ENCODE measurements at regions not wholly inside any gene's neighbourhood (a gene's known extent, or its start where the extent isn't known, plus 50 kb on each side); places are given as distances from the start of the nearest gene placed in this dataset.

DNA sequence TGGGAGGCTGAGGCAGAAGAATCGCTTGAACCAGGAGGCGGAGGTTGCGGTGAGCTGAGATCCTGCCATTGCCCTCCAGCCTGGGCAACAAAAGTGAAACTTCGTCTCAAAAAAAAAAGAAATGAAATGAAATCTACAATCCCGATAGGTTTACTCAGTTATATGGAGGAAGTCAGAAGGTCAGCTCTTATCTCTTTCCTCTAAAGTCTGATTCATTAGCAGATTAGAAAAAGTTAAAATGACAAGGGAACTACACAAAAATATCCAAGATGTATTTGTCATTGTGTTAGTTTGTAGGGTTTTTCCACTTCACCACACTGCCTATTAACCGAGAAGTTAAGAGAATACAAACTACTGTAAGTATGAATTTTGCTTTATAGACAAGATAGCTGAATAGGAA, 420.6 kb downstream of the SHQ1 start:
- DNase-seq = no peak

DNA sequence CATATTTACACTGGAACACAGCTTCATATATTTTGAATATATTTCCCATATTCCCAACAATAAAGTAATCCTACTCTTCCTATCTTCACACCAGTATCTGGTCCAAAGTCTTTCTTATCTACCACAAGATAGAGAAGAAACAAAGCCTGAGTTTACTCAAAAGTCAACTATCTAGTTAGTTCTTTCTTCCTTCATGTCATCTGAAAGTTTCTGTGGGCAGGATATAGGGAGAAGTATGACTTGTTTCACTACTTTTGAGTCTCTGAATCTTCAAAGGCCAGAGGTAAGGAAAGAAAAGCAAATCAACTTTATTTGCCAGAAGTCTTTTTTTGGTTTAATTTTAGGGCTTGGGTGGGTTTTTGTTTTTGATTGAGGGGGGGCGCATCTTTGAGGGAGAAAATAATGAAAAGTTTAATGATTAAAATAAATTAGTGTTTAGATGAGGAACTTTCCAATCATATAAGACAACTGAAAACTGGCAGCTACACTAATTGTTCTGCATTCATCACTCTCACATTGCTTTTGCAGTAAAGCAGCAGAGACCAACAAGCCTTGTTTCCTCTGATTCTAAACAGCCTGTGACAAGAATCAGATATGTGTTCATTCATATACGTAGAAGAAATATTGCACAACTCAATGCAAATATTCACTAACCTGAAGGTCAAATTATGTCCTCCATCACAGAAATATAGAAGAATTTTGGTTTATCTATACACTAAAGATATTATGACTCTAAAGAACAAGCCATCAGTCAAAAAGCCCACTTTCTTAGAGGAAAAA, 421.4 kb downstream of the SHQ1 start:
- no peak for DNase-seq

DNA sequence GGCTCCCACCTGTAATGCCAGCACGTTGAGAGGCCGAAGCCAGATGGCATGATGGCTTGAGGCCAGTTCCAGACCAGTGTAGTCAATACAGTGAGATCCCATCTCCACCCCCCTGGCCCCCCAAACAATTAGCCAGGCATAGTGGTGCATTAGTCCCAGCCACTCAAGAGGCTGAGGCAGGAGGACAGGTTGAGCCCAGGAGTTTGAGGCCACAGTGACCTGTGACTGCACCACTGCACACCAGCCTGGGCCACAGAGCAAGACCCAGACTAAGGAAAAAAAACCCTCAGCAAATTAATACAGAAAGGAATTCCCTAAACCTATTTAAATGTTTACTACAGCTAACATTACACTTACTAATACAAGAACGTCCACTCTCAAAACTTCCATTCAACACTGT, 424.6 kb downstream of the SHQ1 start:
- no peak for DNase-seq

DNA sequence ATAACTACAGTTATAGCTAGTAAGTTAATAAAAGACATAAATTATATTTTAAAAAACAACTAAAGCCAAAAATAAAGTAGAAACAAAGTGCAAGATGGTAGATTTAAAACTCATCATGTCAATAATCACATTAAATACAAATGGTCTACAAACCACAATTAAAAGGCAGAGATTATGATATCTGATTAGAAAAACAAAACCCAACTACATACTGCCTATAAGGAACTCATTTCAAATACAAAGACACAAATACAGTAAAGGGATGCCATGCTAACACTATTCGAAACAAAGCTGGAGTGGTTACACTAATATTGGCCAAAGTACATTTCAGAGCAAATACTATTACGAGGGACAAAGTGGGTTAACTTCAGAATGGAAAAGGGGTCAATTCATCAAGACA, 426.5 kb downstream of the SHQ1 start:
- no peak for DNase-seq

DNA sequence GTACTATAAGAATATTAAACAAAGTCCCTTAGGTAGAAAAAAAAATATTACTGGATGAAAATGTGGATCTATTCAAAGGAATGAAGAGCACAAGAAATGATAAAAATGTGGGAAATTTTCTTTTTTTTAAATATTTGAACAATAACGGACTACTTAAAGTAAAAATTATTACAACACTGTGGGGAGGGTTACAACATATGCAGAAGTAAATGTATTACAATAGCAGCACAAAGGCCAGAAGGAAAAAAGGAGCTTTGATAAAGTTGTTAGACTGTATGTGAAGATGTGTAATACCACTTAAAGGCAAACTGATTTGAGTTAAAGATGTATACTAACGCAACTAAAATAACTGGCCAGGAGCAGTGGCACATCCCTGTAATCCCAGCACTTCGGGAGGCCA, 427.1 kb downstream of the SHQ1 start:
- no peak for DNase-seq

DNA sequence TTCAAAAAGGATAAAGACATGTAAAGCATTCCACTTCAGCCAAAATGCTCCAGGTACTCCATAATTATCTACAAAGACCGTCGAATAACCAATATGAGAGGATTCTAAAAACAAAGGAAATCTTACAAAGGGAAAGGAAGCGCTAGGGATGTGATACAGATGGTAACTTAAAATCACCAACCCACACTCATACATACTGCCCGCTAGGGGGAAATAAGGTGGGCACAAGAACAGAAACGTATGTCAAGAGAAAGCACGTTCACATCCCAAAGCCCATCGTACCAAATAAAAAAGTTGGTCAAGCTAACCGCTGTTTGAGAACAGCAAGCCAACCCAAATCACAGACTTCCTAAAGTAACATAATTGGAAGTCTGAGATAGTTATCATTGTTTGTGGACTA, 429.4 kb downstream of the SHQ1 start:
- DNase-seq = no peak

DNA sequence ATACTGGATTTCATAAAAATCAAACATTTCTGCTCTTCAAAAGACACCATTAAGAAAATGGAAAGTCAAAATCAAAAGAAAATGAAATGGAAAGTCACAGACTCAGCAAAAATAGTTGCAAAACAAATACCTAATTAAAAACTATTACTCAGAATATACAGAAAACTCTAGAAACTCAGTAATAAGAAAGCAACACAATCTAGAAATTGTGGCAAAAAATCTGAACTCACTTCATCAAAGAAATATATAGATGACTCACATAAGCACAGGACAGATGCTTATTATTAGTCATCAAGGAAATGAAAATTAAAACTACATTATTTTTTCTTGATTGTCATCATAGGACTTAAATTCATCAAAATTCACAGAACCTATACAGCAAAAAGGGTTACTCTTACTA, 430.0 kb downstream of the SHQ1 start:
- DNase-seq = no peak

DNA sequence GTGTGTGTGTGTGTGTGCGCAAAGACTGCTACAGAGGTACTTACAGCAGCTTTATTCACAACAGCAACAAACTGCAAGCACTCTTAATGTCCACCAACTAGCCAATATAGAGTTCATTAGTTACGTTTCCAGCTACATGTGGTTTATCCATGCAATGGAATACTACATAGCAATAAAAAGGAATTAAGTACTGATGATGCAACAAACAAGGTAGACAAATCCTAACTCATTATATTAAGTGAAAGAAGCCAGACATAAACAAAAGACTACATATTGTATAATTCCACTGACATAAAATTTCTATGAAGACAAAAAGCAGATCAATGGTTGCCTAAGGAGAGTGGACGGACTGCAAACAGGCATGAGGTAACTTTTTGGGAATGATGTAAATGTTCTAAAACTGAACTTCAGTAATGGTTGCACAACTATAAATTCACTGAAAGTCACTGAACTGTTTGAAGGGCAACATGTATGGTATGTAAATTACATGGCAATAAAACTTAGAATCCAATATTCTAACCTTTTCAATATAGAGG, 433.7 kb downstream of the SHQ1 start:
- DNase-seq = no peak

DNA sequence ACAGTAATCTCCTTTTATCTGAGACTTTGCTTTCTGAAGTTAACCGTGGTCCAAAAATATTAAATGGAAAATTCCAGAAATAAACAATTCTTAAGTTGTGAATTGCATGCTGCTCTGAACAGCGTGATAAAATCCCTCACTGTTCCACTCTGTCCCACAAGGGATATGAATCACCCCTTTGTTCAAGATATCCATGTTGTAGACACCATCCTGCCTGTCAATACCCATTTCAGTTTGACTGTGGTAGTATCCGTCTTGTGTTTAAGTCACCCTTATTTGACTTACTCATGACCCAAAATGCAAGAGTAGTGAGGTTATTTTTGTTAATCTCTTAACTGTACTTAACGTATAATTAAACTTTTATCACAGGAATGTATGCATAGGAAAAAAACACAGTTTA, 435.0 kb downstream of the SHQ1 start:
- no peak for DNase-seq

DNA sequence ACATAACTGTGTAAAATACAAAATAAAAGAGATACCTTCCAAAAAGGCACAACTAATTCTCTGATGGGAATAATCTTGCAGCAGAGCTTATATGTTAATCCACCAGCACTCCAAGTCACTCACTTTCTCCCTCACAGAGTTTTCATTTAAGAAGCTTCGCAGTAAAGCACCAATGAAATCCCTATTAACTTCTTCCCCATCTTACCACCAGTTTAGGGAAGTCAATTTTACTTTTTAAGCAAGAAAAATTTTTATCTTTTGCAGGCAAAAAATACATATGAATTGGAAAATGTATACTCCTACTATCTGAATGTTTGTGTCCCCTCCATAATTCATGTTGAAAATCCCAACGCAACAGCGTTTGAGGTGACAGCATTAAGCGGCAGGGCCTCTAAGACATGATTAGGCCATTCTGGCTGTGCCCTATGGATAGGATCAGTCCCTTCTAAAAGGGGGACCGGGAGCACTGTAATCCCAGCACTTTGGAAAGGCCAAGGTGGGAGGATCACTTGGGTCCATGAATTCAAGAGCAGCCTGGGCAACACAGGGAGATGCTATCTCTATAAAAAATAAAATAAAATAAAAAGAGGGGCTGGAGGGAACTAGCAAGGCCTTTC, 435.8 kb downstream of the SHQ1 start:
- no peak for DNase-seq

DNA sequence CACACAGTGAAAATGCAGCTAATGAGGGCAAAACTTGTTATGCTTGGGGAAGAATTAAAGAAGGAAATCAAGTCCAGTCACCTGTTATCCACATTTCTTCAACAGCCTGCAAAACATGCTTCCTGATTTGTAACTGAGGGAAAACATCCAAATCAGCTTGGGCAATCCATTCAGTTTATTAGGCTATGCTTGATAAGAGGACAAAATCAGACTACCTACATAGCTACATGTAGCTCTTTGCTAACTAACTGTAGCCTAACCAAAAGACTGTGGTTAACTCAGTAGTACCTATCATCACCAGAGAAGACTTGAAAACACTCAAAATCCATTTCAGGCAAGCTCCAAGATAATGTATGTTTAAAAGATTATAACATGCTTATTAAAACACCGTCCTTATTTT, 436.4 kb downstream of the SHQ1 start:
- DNase-seq = no peak

DNA sequence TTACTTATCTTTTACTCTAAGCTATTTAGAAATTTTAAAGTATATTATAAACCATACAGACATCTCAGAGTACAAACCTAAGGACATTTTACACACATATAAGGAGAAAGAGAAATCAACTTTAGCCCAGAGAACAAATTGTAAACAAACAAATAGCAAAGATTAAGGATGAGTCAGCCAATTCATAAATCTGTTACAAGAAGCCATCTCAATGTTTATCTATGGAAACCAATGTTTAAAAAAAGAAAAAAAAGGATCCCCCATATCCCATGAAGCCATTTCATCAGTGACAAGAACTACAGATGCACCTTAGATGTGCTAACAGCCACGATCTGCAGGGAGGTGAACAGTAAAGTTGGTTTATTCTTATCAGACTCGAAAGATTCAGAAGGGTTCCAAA, 437.1 kb downstream of the SHQ1 start:
- no peak for DNase-seq

DNA sequence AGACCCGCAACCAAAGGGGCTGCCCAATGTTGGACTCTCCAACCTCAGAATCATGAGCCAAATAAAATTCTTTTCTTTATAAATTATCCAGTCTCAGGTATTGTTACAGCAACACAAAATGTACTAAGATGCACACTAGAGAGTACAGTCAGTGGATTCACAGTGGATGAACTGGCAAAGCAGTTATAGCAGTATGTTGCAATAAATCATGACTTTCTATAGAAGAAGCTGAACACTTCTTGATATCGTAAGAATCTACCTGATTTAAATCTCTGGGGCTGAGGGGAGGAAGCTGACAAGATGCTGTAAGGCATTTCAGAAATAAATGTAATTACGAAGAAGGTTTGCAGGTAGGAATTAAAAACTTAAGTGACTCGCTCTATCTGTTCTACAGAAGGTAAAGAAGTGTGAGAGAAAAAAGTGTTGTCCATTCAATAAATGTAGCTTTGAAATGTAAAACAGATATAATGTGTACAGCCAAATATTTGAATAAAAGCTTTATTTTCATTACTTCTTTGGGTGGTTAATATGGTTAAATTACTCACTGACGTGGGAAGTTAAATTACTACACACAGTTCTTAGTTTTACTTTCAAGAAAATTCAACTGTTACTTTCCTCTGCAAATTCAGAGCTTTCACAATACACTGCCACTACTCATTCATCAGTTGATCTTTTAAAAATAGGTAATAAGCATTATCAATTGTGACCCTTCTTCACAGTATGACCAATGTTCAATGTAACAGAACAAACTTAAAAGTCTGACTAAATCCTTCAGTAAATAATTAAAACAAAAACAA, 439.1 kb downstream of the SHQ1 start:
- no peak for DNase-seq

DNA sequence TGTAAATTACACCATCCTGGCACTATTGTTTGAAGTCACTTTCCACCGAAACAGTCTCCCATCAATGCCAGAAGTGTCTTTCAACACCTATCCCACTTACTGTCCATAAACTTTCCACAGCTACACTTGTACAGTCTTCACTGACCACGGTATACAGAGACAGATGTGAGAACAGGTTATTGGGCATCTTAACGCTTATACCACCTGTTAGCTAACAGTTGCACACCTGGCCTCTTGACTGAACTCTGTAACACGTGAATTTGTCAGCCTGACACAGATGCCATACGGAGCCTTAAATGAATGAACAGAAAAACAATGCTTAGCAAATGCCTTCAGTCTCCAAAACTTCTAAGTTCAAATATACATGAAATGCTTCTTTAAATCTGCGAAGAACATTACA, 440.5 kb downstream of the SHQ1 start:
- DNase-seq = no peak

DNA sequence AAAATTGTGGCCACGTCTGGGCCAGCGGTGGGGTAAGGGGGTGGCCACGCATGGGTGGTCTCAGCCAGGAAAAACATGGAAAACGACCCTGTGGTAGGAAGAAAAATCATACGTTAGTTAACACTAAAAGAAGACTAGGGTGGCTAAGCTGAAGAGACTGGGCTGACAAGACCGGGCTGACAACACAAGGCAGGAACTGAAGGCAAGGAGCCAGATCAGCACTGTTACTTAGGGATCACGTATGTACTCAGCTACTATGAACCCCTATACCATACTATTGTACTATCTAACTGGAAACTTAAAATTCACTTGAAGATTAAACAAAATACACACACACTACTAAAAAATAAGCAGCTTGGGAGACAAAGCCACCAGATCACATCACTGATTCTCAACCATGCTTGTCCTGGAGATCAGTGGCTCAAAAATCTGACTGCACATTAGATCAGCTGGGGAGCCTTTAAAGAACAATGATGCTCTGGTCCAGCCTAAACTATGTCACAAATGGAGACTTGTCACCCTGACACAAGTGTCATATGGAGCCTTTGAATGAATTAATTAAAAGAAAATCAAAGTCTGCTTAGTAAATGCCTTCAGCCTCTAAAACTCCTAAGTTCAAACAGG, 442.2 kb downstream of the SHQ1 start:
- no peak for DNase-seq

DNA sequence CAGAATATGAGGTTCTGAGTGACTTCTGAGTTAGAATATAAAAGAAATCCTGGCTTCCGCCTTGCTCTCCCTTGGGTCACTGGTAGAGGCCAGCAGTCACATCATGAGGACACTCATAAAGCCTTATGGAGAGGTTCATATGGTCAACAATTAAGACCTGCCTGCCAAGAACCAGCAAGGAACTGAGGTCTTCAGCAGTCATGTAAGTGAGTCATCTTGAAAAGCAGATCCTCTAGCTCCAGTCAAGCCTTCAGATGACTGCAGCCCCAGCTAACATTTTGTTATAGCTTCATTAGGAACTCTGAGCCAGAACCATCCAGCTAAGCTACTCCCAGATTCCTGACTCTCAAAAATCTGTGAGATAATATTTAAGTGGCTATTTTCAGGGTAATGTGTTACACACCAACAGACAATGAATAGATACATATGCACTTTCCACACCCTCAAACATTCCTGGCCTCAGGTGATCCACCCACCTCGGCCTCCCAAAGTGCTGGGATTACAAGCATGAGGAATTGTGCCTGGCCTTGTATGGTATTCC, 447.2 kb downstream of the SHQ1 start:
- no peak for DNase-seq

DNA sequence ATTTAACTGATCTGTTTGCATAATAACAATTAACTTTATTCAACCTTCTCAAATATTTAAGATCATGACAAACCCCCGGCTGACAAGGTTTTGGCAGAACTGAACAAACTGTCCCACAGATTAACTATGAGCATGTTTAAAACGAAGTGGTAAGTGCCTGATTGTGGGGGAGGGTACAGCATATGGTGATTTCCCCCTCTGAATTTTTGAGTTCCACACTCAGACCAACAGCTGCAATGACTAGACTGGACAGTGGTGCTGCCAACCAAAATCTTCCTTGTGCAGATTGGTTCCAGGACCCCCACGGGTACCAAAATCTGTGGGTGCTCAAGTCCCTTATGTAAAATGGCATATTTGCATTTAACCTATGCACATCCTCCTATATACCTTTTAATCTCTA, 449.5 kb downstream of the SHQ1 start:
- no peak for DNase-seq

DNA sequence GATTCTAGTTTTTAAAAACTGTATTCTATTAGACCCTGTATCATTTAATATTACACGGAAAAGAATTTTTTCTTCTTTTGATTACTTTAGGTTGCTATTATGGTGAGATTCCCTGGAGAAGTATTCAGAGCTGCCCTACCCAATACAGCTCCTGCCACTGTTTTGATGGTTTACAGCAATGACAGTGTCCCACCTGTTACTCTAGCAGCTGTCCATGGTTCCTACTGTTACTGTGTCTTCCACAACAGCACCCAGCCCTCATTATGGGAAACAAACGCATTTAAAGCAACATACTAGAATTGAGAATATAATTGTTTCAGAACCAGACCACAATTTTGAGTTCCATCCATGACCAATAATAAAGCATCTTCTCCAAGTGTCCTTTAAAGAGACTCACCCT, 450.7 kb downstream of the SHQ1 start:
- no peak for DNase-seq

DNA sequence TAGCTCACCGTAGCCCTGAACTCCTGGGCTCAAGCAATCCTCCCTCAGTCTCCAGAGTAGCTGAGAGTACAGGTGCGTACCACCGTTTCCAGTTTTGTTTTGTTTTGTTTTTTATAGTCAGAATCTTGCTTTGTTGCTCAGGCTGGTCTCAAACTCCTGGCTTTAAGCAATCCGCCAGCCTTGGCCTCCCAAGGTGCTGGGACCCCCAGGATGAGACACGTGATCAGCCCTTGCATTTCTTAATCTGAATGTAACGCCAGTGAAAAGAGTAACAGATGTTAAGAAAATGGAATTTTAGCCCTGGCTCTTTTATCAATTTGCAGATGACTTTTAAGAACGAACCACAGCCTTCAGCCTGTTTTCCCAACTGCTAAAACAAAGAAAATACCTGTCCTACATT, 451.3 kb downstream of the SHQ1 start:
- no peak for DNase-seq

DNA sequence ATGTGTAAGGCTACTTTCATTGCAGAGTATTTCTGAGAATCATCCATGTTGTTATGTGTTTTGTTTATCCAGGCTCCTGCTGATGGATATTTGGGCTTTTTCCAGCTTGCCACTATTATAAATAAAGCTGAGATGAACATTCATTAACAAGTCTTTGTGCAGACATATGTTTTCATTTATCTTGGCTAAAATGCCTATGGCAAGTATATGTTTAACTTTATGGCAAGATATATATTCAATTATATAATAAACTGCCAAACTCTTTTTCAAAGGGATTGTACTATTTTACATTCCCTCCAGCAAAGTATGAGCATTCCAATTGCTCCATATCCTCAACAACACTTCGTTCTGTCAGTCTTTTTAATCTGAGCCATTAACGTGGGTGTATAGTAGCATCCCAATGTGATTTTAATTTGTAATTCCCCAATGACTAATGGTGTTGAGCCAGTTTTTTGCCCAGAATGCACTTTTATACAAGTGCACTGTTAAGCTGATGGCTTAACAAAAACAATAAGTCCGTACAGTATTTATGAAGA, 452.4 kb downstream of the SHQ1 start:
- no peak for DNase-seq

DNA sequence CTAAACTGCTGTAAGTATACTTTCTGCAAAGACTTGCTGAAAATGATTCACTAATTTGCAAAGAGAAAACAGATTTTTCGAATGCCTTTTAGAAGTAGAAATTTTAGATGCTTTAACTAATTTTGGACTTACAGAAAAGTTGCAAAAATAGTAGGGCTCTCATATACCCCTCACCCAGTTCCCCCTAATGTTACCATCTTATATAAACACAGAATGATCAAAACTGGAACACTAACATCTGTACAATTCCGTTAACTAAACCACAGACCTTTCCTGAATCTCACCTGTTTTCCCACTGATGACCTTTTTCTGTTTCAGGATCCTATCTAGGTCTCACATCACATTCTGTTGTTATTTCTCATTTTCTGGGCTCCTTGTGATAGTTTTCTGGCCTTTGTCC, 454.8 kb downstream of the SHQ1 start:
- no peak for DNase-seq

DNA sequence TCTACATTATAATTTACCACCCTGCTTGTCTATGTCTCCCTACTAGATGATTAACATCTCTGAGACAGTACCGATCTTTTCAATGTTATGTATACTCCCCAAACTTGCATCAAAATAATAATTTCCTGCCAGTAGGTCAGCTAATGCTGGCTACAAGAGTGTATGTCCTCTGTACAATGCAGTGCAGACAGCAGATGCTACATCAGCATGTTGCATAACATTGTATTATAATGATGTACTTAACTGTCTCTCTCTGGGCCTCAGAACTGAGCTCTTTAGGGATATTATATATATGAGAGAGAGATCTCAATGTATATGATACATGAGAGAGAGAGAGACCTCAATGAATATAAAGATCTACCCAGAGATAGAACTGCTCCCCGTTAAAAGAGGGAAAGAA, 456.6 kb downstream of the SHQ1 start:
- no peak for DNase-seq

DNA sequence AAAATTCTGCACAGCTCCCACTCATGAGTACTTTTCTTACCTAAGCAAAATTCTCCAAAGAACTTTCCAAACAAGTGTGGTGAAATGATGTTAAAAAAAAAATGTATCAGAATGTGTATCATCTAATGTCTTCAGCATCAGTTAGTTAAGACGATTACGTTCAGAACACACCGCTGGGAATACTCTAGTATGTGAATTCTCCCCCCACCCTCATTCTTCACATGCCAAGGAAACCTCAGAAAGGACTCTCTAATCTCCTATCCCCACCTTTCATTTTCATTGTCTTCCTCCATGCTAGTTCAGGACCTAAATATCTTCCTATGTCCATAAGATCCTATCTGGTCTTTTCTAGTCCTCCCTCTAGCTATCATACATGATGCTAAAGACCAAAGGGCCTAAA, 457.4 kb downstream of the SHQ1 start:
- DNase-seq = no peak

Data from activated CD4-positive, CD25-positive, alpha-beta regulatory T cell treated with anti-CD3 and anti-CD28 coated beads, Interleukin-2, amount 50 U/mL, for 72 hours (primary cell).